A549 (cell line): ENCODE measurements at regions not wholly inside any gene's neighbourhood (a gene's known extent, or its start where the extent isn't known, plus 50 kb on each side); places are given as distances from the start of the nearest gene placed in this dataset.
A peak's percentile ranks its signal among the peaks of the same experiment; 100 is the strongest.

ENCODE experiments used
- ATAC-seq, 2 experiments: fragments of 200-7000 bp in 1 of 2; fragments of >200 bp in 1 of 2; cut with Nextera tagmentation in 1 of 2; cut with Tn5 transposase in 1 of 2; 3 replicates each; pipeline versions ENCODE4 v1.8.0 to v1.9.1; 2018 to 2020; ENCODE audit warnings: mild to moderate bottlenecking in 1 of 2, moderate library complexity in 1 of 2
- CTCF ChIA-PET: fragments of 300-600 bp; sonication (Branson Sonifier 250); formaldehyde crosslinking; extraction: SDS; loops from one replicate; lab custom pipeline; 2021; ENCODE audit warnings: antibody characterized with exemption, inconsistent platforms; lab: Yijun Ruan, JAX
- POLR2A ChIA-PET: fragments of 350-600 bp; formaldehyde crosslinking; extraction: SDS; loops from one replicate; lab custom pipeline; 2021; ENCODE audit warnings: antibody characterized with exemption, inconsistent platforms; lab: Yijun Ruan, JAX
- DNase-seq, 2 experiments: peaks; one replicate each; pipeline versions ENCODE4 v3.0.0 to v3.0.0-alpha.2; 2011 to 2016; ENCODE audit warnings: low read depth in 1 of 2, low spot score in 1 of 2
- FAIRE-seq: peaks from 2 replicates; lab custom pipeline; 2011; peaks lifted over from hg19 to GRCh38; lab: Jason Lieb, UNC
- H3K27ac ChIP-seq, 2 experiments: fragments of >200 bp; sonication (Bioruptor Twin); formaldehyde crosslinking; 3 replicates each; pipeline ENCODE4 v1.5.1; 2016 to 2017
- H3K4me1 ChIP-seq: fragments of >200 bp; sonication (Bioruptor Twin); formaldehyde crosslinking; 3 replicates; pipeline ENCODE4 v1.6.1; 2016
- H3K4me2 ChIP-seq: fragments of >200 bp; sonication (Bioruptor Twin); formaldehyde crosslinking; 3 replicates; pipeline ENCODE4 v1.6.1; 2016
- H3K4me3 ChIP-seq: fragments of >200 bp; sonication (Bioruptor Twin); formaldehyde crosslinking; 3 replicates; pipeline ENCODE4 v1.5.1; 2016
- H3K9me3 ChIP-seq: fragments of >200 bp; sonication (Bioruptor Twin); formaldehyde crosslinking; 3 replicates; pipeline ENCODE4 v1.6.1; 2016
- CBX2 ChIP-seq: fragments of 200-600 bp; sonication (generic); IDR thresholded peaks from 2 replicates; pipeline ENCODE4 v1.6.1; 2016; ENCODE audit warnings: low read depth, mild to moderate bottlenecking, borderline replicate concordance
- CEBPB ChIP-seq, 2 experiments: fragments of >200 bp in 1 of 2; sonication (Bioruptor Twin) in 1 of 2; formaldehyde crosslinking in 1 of 2; IDR thresholded peaks; 2 replicates each; pipeline ENCODE4 v1.6.1; 2012 to 2016
- CHD4 ChIP-seq: fragments of 200-600 bp; sonication (generic); IDR thresholded peaks from 2 replicates; pipeline ENCODE4 v1.6.1; 2016; ENCODE audit warnings: antibody characterized with exemption, mild to moderate bottlenecking, borderline replicate concordance
- EP300 ChIP-seq, 2 experiments: fragments of >200 bp; sonication (Bioruptor Twin); formaldehyde crosslinking; IDR thresholded peaks; 2 replicates in 1 of 2; 3 replicates in 1 of 2; pipeline ENCODE4 v1.6.1; 2016 to 2017
- FOSB ChIP-seq: fragments of 250-450 bp; sonication (Bioruptor Pico); IDR thresholded peaks from 2 replicates; pipeline ENCODE4 v1.5.0; 2020; ENCODE audit warnings: mild to moderate bottlenecking, moderate library complexity
- FOXS1 ChIP-seq: fragments of 250-450 bp; sonication (Bioruptor Pico); IDR thresholded peaks from 2 replicates; pipeline ENCODE4 v1.5.0; 2020; ENCODE audit warnings: mild to moderate bottlenecking, moderate library complexity
- MAFK ChIP-seq: fragments of 450-650 bp; IDR thresholded peaks from 2 replicates; pipeline ENCODE4 v1.6.1; 2014; ENCODE audit not compliant: partially characterized antibody
- MYC ChIP-seq: IDR thresholded peaks from 2 replicates; pipeline ENCODE4 v1.6.1; 2012; ENCODE audit warnings: mild to moderate bottlenecking, inconsistent platforms, low read length, improper control_type of control experiment, borderline replicate concordance
- NR3C1 ChIP-seq: fragments of >200 bp; sonication (Bioruptor Twin); formaldehyde crosslinking; IDR thresholded peaks from 3 replicates; pipeline ENCODE4 v1.6.1; 2017
- POLR2A ChIP-seq: IDR thresholded peaks from 2 replicates; pipeline ENCODE4 v1.6.1; 2012; ENCODE audit warnings: mild to moderate bottlenecking, low read length
- ZC3H11A ChIP-seq: fragments of 450-650 bp; IDR thresholded peaks from 2 replicates; pipeline ENCODE4 v1.6.1; 2014; ENCODE audit warnings: antibody characterized with exemption, mild to moderate bottlenecking
- ZNF302 ChIP-seq: fragments of 250-450 bp; sonication (Bioruptor Pico); IDR thresholded peaks from 2 replicates; pipeline ENCODE4 v1.9.0; 2021; ENCODE audit warnings: inconsistent platforms, mild to moderate bottlenecking, moderate library complexity
- WGBS: methylation state at CpG from one replicate; pipeline ENCODE4 v1.1.6; 2017; ENCODE audit errors: missing lambda C conversion rate; 5-methylcytosine and 5-hydroxymethylcytosine counted together
- TF ChIP-seq, protein P1 (sequence below): fragments of >200 bp; sonication (Bioruptor Twin); formaldehyde crosslinking; IDR thresholded peaks from 3 replicates; pipeline ENCODE4 v1.6.1; 2016
- TF ChIP-seq, protein P2 (sequence below): fragments of 250-450 bp; sonication (Bioruptor Pico); IDR thresholded peaks from 2 replicates; pipeline ENCODE4 v1.5.0; 2021; ENCODE audit warnings: mild to moderate bottlenecking, moderate library complexity, borderline replicate concordance
- TF ChIP-seq, protein P3 (sequence below): fragments of >200 bp; sonication (Bioruptor Twin); formaldehyde crosslinking; IDR thresholded peaks from 2 replicates; pipeline ENCODE4 v1.6.1; 2016

DNA sequence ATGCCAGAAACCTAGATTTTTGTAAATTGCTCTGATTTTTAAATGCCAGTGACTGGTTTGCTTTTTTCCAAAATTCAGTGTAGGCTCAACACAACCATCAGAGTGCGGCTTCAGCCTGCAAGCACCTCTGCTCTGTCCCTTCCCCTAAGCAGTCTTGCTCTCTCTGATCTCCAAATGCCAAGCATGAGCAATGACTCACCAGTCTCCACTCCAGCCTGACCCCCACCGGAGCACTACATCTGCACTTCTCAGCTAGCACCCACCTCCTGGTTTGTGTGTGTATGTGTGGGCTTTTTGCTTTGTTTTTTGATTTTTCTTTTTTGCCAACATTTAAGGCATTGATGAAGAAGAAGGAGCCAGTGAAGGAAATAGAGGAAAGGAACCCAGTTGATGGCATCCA lies 61.4 kb upstream of the ADRA1B start:
- H3K4me3 ChIP-seq = no peak overlapping the region
- no peak for FAIRE-seq
- no peak for DNase-seq
- CTCF ChIA-PET = interaction anchor here (1.9 kb wide), 1 partner anchor 15 kb away, joined by 6 read pairs; no protein-coding TSS in a partner anchor
- H3K4me2 ChIP-seq = no peak overlapping the region; the same call in 2 of the 3 replicates
- POLR2A ChIA-PET = no interaction called here
- ATAC-seq = peak; percentile 66 to 71; a peak in 5 of 6 replicates
- no peak overlapping the region for H3K27ac ChIP-seq
- TF ChIP-seq, protein P1, sequence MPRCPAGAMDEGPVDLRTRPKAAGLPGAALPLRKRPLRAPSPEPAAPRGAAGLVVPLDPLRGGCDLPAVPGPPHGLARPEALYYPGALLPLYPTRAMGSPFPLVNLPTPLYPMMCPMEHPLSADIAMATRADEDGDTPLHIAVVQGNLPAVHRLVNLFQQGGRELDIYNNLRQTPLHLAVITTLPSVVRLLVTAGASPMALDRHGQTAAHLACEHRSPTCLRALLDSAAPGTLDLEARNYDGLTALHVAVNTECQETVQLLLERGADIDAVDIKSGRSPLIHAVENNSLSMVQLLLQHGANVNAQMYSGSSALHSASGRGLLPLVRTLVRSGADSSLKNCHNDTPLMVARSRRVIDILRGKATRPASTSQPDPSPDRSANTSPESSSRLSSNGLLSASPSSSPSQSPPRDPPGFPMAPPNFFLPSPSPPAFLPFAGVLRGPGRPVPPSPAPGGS = no peak
- TF ChIP-seq CEBPB (IDR thresholded peaks at IDR 0.05) = no peak
- no peak for TF ChIP-seq FOXS1 (CRISPR knock-in tag)
- TF ChIP-seq ZC3H11A = no peak
- TF ChIP-seq, protein P2, sequence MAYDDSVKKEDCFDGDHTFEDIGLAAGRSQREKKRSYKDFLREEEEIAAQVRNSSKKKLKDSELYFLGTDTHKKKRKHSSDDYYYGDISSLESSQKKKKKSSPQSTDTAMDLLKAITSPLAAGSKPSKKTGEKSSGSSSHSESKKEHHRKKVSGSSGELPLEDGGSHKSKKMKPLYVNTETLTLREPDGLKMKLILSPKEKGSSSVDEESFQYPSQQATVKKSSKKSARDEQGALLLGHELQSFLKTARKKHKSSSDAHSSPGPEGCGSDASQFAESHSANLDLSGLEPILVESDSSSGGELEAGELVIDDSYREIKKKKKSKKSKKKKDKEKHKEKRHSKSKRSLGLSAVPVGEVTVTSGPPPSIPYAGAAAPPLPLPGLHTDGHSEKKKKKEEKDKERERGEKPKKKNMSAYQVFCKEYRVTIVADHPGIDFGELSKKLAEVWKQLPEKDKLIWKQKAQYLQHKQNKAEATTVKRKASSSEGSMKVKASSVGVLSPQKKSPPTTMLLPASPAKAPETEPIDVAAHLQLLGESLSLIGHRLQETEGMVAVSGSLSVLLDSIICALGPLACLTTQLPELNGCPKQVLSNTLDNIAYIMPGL = no peak
- TF ChIP-seq ZNF302 (CRISPR knock-in tag) = no peak
- no peak for TF ChIP-seq FOSB (CRISPR knock-in tag)
- no peak for TF ChIP-seq NR3C1
- no peak for TF ChIP-seq POLR2A
- no peak for TF ChIP-seq CHD4
- no peak for TF ChIP-seq MYC
- TF ChIP-seq, protein P3, sequence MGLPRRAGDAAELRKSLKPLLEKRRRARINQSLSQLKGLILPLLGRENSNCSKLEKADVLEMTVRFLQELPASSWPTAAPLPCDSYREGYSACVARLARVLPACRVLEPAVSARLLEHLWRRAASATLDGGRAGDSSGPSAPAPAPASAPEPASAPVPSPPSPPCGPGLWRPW = no peak
- no peaks in the 10 kb centered on the region for H3K9me3 ChIP-seq
- peaks cover 14% of the 10 kb centered on the region for H3K4me1 ChIP-seq
- WGBS = 76% methylated on average over 2 of the region's 2 CpGs

DNA sequence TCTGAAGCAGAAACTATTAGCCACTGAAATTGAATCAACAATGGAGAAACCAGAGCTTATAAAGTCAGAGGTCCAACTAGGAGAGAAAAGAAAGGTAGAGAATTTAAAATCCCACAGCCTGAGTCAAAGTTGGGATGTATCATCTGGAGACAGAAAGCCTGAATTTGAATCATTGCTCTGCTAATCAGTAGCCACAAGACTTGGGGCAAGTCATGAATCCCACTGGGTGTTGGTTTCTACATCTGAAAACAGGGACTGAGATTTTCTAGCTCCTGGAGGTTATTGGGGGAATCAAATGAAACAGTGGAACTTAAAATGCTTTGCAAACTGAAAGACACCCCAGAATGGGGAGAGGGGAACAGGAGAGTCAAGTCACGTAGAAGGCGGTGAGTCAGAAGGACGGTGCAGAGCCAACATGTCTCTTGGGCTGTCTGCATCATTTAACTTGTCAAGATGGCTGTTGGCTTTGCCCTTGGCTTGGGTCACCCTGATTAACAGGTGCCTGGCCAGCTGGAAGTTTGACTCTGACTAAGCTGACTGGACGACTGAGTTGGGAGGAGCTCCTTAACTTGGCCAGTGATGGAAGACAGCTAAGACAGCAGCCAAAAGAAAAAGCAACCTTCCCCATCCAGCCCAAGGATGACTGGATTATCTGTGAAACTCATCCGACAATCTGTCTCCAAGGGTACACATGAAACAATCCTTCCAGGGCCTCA lies 60.6 kb upstream of the ADRA1B start:
- FAIRE-seq = no peak
- CTCF ChIA-PET = interaction anchor here (0.6 to 1.9 kb wide), 3 partner anchors 16 to 285 kb away, joined by 3 to 6 read pairs (median 5); no protein-coding TSS in a partner anchor

DNA sequence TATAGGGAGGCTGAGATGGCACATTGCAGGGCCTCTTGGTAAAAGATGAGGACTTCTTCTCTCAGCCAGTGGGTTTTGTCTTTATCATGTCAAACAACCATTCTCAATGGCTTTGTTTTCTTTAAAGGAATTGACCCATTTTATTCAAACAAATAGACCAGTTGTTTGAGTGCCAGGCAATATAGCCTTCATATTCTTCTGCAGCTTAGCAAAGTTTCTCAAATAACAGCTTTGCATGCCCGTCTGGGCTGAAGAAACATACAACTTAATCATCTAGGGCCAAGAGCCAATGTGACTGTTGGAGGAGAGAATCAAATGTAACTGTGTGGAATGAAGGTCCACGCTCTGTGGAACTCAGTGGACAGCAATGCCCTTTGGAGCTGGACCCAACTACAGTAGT lies 57.4 kb upstream of the ADRA1B start:
- DNase-seq (no peak), ATAC-seq (no peak), FAIRE-seq (no peak)
- H3K27ac ChIP-seq = no peak overlapping the region
- H3K4me1 ChIP-seq = peaks cover 13% of the 10 kb centered on the region; the same call in 2 of the 3 replicates
- 71% methylated on average over 2 of the region's 2 CpGs for WGBS
- CTCF ChIA-PET = interaction anchor here (0.8 to 1.1 kb wide), 2 partner anchors 9 to 17 kb away, joined by 3 read pairs; no protein-coding TSS in a partner anchor
- TF ChIP-seq POLR2A (no peak), MAFK (no peak), NR3C1 (no peak), EP300 (IDR thresholded peaks at IDR 0.05) (no peak), CBX2 (no peak)
- TF ChIP-seq, protein P1 = no peak
- H3K4me2 ChIP-seq = no peak overlapping the region
- no peaks in the 10 kb centered on the region for H3K9me3 ChIP-seq
- POLR2A ChIA-PET = no interaction called here
- no peak overlapping the region for H3K4me3 ChIP-seq

More for the DNA sequence above, 60.6 kb upstream of the ADRA1B start:
- Histone ChIP-seq H3K4me1 (peaks cover 8% of the 10 kb centered on the region; the same call in 2 of the 3 replicates), H3K4me2 (no peak overlapping the region), H3K9me3 (no peaks in the 10 kb centered on the region), H3K4me3 (no peak overlapping the region), H3K27ac (0 out of 6 replicates have a peak overlapping the region, but pooled peaks of 1 of the 2 experiments have one; percentile 12)
- ATAC-seq (no peak), DNase-seq (no peak)
- no peak for TF ChIP-seq FOSB (CRISPR knock-in tag)
- WGBS = 85% methylated on average over 5 of the region's 5 CpGs
- POLR2A ChIA-PET = no interaction called here
